Mucosa of descending colon (tissue), 3 donors: ENCODE measurements at regions not wholly inside any gene's neighbourhood (a gene's known extent, or its start where the extent isn't known, plus 50 kb on each side); places are given as distances from the start of the nearest gene placed in this dataset.

ENCODE experiments used
- ATAC-seq: fragments of 200-7000 bp; cut with Tn5 transposase; one replicate; pipeline ENCODE4 v1.9.1; 2020; ENCODE audit warnings: mild to moderate bottlenecking, moderate library complexity
- DNase-seq, 3 donors: peaks; one replicate each; pipeline ENCODE4 v3.0.0-alpha.2; 2020
- H3K36me3 ChIP-seq: fragments of 200-600 bp; one replicate; pipeline ENCODE4 v1.8.0; 2021; ENCODE audit warnings: low read depth, mild to moderate bottlenecking
- H3K4me1 ChIP-seq: fragments of 200-600 bp; one replicate; pipeline ENCODE4 v1.8.0; 2021; ENCODE audit warnings: low read depth, mild to moderate bottlenecking
- H3K4me3 ChIP-seq: fragments of 200-600 bp; one replicate; pipeline ENCODE4 v1.8.0; 2021; ENCODE audit warnings: mild to moderate bottlenecking
- H3K9me3 ChIP-seq: fragments of 200-600 bp; one replicate; pipeline ENCODE4 v1.8.0; 2021; ENCODE audit warnings: mild to moderate bottlenecking
- intact Hi-C, 2 donors: fragments of 100-400 bp; cut with DNase I in 1 of 2; cut with micrococcal nuclease in 1 of 2; formaldehyde crosslinking; loops; one replicate each; pipeline versions ENCODE4 v1.11.0 to v1.11.1; 2022; cut with DNase I, micrococcal nuclease
- TF ChIP-seq, protein P1 (sequence below): fragments of 200-600 bp; IDR thresholded peaks from one replicate; pipeline ENCODE4 v1.8.0; 2022; ENCODE audit warnings: antibody characterized with exemption, mild to moderate bottlenecking
- donor health status: DM: no; HTN: no; CAD: no; lungs with moderate emphysema.
- donor health status: DM: no; HTN: no; CAD: no.
- donor health status: DM: no; HTN: yes; CAD: no.

DNA sequence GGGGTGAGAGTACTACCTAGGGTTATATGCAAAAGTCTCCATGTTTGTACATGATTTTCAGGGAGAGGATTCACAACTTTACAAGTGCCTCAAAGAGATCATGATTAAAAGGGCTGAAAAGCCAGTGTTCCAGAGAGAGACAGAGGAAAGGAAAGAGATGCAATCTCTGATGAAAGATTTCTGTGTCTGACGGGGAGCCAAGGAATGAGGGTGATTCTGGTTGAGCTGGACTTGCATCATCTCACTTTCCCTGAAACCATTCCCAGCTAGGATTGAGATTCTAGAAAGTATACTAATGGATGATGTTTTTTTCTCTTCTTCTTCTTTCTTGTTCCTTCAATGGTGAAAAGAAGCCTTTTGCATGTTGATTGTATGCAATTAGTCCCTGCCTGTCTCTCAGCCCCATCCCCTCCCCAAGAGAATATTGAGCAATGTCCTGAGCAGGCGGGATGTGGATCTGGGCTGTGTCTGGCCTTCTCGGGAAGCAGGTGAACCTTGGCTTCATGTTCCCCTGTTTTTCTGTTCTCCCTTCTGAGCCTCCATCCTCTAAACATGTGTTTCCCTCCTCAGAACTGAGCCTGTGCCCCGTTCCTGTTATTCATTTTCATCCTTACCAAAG lies 186.1 kb downstream of the ZNF365 start:
- TF ChIP-seq, protein P1, sequence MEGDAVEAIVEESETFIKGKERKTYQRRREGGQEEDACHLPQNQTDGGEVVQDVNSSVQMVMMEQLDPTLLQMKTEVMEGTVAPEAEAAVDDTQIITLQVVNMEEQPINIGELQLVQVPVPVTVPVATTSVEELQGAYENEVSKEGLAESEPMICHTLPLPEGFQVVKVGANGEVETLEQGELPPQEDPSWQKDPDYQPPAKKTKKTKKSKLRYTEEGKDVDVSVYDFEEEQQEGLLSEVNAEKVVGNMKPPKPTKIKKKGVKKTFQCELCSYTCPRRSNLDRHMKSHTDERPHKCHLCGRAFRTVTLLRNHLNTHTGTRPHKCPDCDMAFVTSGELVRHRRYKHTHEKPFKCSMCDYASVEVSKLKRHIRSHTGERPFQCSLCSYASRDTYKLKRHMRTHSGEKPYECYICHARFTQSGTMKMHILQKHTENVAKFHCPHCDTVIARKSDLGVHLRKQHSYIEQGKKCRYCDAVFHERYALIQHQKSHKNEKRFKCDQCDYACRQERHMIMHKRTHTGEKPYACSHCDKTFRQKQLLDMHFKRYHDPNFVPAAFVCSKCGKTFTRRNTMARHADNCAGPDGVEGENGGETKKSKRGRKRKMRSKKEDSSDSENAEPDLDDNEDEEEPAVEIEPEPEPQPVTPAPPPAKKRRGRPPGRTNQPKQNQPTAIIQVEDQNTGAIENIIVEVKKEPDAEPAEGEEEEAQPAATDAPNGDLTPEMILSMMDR = no peak
- intact Hi-C loops = no loop called here
- H3K9me3 ChIP-seq = no peaks in the 10 kb centered on the region
- DNase-seq (peak in 1 of 3 donors; percentile 25), ATAC-seq (no peak)
- no peaks in the 10 kb centered on the region for H3K36me3 ChIP-seq
- no peak overlapping the region for H3K4me3 ChIP-seq
- H3K4me1 ChIP-seq = no peaks in the 10 kb centered on the region

DNA sequence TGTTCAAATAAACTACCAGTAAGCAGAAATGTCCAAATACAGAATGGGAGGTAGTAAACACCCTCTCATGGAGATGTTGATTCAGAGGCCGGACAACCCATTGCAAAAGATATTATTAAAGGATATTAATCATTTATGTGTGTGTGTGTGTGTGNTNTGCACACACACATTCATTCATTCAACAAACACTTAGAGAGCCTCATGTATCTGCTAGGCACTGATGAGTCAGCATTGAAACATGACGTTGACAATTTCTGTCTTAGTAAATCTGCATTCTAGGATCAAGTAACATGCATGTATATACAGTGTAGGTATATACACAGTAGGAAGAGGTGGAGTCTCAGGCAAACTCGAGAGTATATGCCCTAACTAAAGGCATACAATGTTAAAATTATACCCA lies 187.0 kb downstream of the ZNF365 start:
- Histone ChIP-seq H3K4me1 (no peaks in the 10 kb centered on the region), H3K9me3 (no peaks in the 10 kb centered on the region), H3K4me3 (no peak overlapping the region), H3K36me3 (no peaks in the 10 kb centered on the region)
- DNase-seq = no peak
- intact Hi-C loops = no loop called here
- TF ChIP-seq, protein P1 = no peak
- ATAC-seq = no peak

DNA sequence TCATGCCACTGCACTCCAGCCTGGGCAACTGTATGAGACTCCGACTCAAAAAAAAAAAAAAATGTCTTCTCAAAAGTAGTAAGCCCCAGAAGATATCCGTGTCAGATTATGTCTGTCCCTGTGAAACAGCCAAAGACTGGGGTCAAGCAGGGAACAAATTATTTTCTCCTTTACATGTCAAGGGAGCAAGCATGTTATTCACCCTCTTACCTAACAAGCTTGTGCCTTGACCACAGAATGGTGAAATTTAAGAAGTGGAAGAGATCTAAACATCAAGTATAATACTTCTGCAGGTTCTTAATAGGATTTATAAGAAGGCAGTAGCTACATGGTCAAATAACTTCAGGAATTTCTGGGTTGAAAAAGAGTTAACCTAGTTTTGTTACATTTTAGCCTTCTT lies 187.9 kb downstream of the ZNF365 start:
- H3K9me3 ChIP-seq = no peaks in the 10 kb centered on the region
- H3K36me3 ChIP-seq = no peaks in the 10 kb centered on the region
- no peaks in the 10 kb centered on the region for H3K4me1 ChIP-seq
- no peak overlapping the region for H3K4me3 ChIP-seq
- intact Hi-C loops = no loop called here
- DNase-seq (no peak), ATAC-seq (no peak)
- TF ChIP-seq, protein P1 = no peak

DNA sequence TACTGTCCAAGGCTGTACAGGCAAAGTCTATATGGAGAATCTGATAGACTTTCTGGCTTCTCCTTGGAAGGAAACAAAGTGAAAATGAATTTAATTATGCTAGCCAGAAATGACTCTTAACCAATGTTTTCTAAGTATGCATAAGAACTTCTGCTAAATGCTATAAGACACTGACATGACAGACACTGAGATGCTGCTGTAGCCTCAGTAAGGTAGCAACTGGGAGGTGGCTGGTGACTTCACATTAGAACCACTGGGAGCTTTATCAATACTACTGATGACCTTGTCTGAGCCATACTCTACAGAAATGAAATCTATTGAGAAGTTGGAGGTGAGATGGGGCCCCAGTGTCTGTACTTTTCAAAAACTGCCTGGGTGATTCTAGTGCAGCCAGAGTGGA lies 188.6 kb downstream of the ZNF365 start:
- intact Hi-C loops = no loop called here
- H3K9me3 ChIP-seq = no peaks in the 10 kb centered on the region
- H3K36me3 ChIP-seq = no peaks in the 10 kb centered on the region
- DNase-seq = no peak
- H3K4me3 ChIP-seq = no peak overlapping the region
- TF ChIP-seq, protein P1 = no peak
- no peak for ATAC-seq
- no peaks in the 10 kb centered on the region for H3K4me1 ChIP-seq

DNA sequence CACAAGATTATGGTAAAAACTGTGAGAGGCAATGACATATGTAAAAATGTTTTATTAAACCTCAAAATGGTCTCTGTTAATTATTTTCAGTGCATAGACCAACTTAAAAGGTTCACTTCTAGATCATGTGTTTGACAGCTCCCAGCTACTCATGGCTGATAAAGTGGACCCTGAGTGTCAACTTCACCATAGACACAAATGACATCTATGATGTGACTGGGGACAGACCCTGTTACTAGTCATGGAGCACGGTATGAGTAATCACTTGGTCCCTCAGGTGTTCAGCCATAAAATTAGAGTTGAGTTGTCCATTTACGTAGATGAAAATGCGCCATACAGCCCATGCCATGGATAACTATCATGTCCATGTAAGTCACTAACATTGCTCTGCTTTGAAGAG lies 199.8 kb downstream of the ZNF365 start:
- Histone ChIP-seq H3K4me1 (no peaks in the 10 kb centered on the region), H3K4me3 (no peak overlapping the region), H3K9me3 (no peaks in the 10 kb centered on the region), H3K36me3 (no peaks in the 10 kb centered on the region)
- TF ChIP-seq, protein P1 = no peak
- DNase-seq (no peak), ATAC-seq (no peak)
- intact Hi-C loops = no loop called here

DNA sequence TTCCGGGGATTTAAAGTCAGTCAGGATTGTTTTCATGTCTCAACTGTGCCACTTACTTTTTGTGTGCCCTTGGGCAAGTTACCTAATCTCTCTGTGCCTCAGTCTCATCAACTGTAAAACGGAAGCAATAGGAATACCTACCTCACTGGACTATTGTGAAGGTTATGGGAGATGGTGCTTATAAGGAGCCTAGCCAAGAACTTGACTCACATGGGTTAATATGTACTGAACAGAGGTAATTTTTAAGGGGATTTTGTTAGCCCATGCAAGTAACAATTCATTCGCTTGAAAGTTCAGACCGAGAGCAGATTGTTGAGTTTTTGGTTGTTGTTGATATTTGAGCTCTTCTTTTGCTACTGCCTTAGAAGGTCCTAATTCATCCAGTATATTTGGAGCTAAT lies 202.9 kb downstream of the ZNF365 start:
- ATAC-seq (no peak), DNase-seq (no peak)
- intact Hi-C loops = no loop called here
- Histone ChIP-seq H3K36me3 (no peaks in the 10 kb centered on the region), H3K4me1 (no peaks in the 10 kb centered on the region), H3K9me3 (no peaks in the 10 kb centered on the region), H3K4me3 (no peak overlapping the region)
- TF ChIP-seq, protein P1 = no peak
